ENCODE measurements at regions not wholly inside any gene's neighbourhood (a gene's known extent, or its start where the extent isn't known, plus 50 kb on each side); places are given as distances from the start of the nearest gene placed in this dataset.

- no peaks in the 10 kb centered on the region for H3K36me3 Mint-ChIP-seq
- intact Hi-C loops (cut with micrococcal nuclease), result loop anchor here (2.0 to 10.0 kb wide), 4 partner anchors 112 to 1051 kb away; partner anchors contain the start of gene THBS1 (in 1 of the 2)
- no peaks in the 10 kb centered on the region for H3K36me3 ChIP-seq (ENCODE audit: control insufficient read depth in 2 of 3, insufficient read depth in 3 of 3, low read length in 3 of 3)
- no peaks in the 10 kb centered on the region for H3K9me3 Mint-ChIP-seq
- H3K27me3 Mint-ChIP-seq, result peaks cover 0 to 11% (median 0%) of the 10 kb centered on the region in 5 donors
- ATAC-seq, result no peak
- no peak overlapping the region for H3K4me3 Mint-ChIP-seq
- no peaks in the 10 kb centered on the region for H3K9me3 ChIP-seq (ENCODE audit: control insufficient read depth in 2 of 3, low read length in 3 of 3)
- no peaks in the 10 kb centered on the region for H3K4me1 ChIP-seq (ENCODE audit: control insufficient read depth in 2 of 2, insufficient read depth in 2 of 2, low read length in 2 of 2)
- H3K4me3 ChIP-seq (ENCODE audit: low read length), result no peak overlapping the region
- H3K27ac Mint-ChIP-seq, result no peak overlapping the region
- H3K27ac ChIP-seq (ENCODE audit: low read depth, low read length), result no peak overlapping the region
- no peak for DNase-seq
- ChIA-PET CTCF (interaction anchor here (0.9 to 11.6 kb wide), 4 partner anchors 9 to 265 kb away, joined by 3 to 126 read pairs (median 6); no protein-coding TSS in a partner anchor), POLR2A (interaction anchor here (0.8 to 1.6 kb wide), 2 partner anchors 17 to 213 kb away, joined by 3 read pairs; no protein-coding TSS in a partner anchor)
- peaks cover 0 to 28% (median 0%) of the 10 kb centered on the region in 7 donors for H3K4me1 Mint-ChIP-seq
- H3K27me3 ChIP-seq (ENCODE audit: control insufficient read depth in 2 of 2, insufficient read depth in 2 of 2, low read length in 2 of 2), result no peaks in the 10 kb centered on the region
Observed at GRCh38 chr15:38705436-38706219, 141.0 kb upstream of the RASGRP1 start.

GRCh38 chr15:38706956-38707355 is 142.3 kb upstream of the RASGRP1 start:
- ChIA-PET CTCF (interaction anchor here (0.8 to 2.2 kb wide), 7 partner anchors 8 to 267 kb away, joined by 3 to 18 read pairs (median 3); no protein-coding TSS in a partner anchor), POLR2A (interaction anchor here (0.8 kb wide), 1 partner anchor 201 kb away, joined by 3 read pairs; no protein-coding TSS in a partner anchor)
- Mint-ChIP-seq H3K36me3 (no peaks in the 10 kb centered on the region), H3K27ac (no peak overlapping the region), H3K27me3 (peaks cover 0 to 21% (median 0%) of the 10 kb centered on the region in 5 donors), H3K4me3 (no peak overlapping the region), H3K4me1 (peaks cover 0 to 28% (median 0%) of the 10 kb centered on the region in 7 donors), H3K9me3 (no peaks in the 10 kb centered on the region)
- Histone ChIP-seq H3K27me3 (ENCODE audit: control insufficient read depth in 2 of 2, insufficient read depth in 2 of 2, low read length in 2 of 2) (no peaks in the 10 kb centered on the region), H3K4me3 (ENCODE audit: low read length) (no peak overlapping the region), H3K4me1 (ENCODE audit: control insufficient read depth in 2 of 2, insufficient read depth in 2 of 2, low read length in 2 of 2) (no peaks in the 10 kb centered on the region), H3K27ac (ENCODE audit: low read depth, low read length) (no peak overlapping the region), H3K36me3 (ENCODE audit: control insufficient read depth in 2 of 3, insufficient read depth in 3 of 3, low read length in 3 of 3) (no peaks in the 10 kb centered on the region), H3K9me3 (ENCODE audit: control insufficient read depth in 2 of 3, low read length in 3 of 3) (no peaks in the 10 kb centered on the region)
- DNase-seq, result no peak
- ATAC-seq, result no peak
- intact Hi-C loops (cut with micrococcal nuclease), result loop anchor here (2.0 to 10.0 kb wide), 4 partner anchors 110 to 1050 kb away; partner anchors contain the start of gene THBS1 (in 1 of the 2)

DNA sequence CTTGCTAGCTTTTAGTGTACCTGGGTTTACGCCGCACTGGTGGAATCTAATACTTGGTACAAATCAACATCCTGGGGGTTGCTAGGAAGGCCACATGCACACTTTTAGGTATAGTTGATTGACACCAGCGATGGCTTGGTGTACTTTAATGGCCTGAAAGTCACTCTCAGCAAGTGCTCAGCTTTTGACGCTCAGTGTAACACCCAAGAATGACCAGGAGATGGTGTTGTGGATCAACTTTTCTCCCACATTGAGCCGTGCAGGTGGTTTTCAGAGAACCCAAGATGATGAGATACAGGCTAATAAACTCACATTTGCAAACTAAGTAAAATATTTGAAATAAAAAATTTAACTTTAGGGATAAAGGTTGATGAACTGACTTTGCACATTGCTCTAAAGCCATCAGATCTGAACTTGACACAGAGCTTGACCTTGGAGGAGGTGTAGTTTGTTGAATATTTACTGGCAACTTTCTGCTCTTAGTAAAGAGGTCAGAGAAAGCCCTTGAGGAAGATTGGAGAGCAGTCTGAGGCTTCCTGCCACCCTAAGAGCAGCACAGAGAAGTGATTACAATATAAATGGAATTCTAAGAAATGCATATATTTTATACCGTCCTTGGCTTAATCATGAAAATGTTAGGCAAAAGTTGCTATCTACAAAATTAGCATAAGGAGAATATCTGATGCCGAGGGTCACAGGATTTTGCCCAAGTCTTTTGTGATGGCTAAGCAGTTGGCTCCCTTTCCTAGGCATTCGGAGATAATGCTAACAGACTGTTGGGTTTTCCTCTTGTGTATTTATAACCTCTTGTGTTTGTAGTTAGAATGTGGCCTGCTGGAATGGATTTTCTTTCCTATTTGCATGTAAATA is 143.4 kb upstream of the RASGRP1 start:
- no peak overlapping the region for H3K4me3 ChIP-seq (ENCODE audit: low read length)
- DNase-seq (peak in 5 of 9 donors; percentile 36 to 60 (median 51)), ATAC-seq (peak; percentile 84)
- POLR2A ChIA-PET, result no interaction called here
- Mint-ChIP-seq H3K27me3 (peaks cover 0 to 23% (median 0%) of the 10 kb centered on the region in 5 donors), H3K9me3 (no peaks in the 10 kb centered on the region), H3K27ac (no peak overlapping the region), H3K4me1 (peaks cover 0 to 25% (median 0%) of the 10 kb centered on the region in 7 donors), H3K4me3 (no peak overlapping the region), H3K36me3 (no peaks in the 10 kb centered on the region)
- H3K27me3 ChIP-seq (ENCODE audit: control insufficient read depth in 2 of 2, insufficient read depth in 2 of 2, low read length in 2 of 2), result no peaks in the 10 kb centered on the region
- H3K27ac ChIP-seq (ENCODE audit: low read depth, low read length), result no peak overlapping the region
- H3K36me3 ChIP-seq (ENCODE audit: control insufficient read depth in 2 of 3, insufficient read depth in 3 of 3, low read length in 3 of 3), result no peaks in the 10 kb centered on the region
- intact Hi-C loops (cut with micrococcal nuclease), result loop anchor here (1.0 to 10.0 kb wide), 7 partner anchors 109 to 1049 kb away; partner anchors contain the start of gene THBS1 (in 1 of the 2)
- H3K4me1 ChIP-seq (ENCODE audit: control insufficient read depth in 2 of 2, insufficient read depth in 2 of 2, low read length in 2 of 2), result no peaks in the 10 kb centered on the region
- CTCF ChIA-PET, result interaction anchor here (0.5 to 2.2 kb wide), 10 partner anchors 9 to 268 kb away, joined by 3 to 18 read pairs (median 3); no protein-coding TSS in a partner anchor
- no peaks in the 10 kb centered on the region for H3K9me3 ChIP-seq (ENCODE audit: control insufficient read depth in 2 of 3, low read length in 3 of 3)

DNA sequence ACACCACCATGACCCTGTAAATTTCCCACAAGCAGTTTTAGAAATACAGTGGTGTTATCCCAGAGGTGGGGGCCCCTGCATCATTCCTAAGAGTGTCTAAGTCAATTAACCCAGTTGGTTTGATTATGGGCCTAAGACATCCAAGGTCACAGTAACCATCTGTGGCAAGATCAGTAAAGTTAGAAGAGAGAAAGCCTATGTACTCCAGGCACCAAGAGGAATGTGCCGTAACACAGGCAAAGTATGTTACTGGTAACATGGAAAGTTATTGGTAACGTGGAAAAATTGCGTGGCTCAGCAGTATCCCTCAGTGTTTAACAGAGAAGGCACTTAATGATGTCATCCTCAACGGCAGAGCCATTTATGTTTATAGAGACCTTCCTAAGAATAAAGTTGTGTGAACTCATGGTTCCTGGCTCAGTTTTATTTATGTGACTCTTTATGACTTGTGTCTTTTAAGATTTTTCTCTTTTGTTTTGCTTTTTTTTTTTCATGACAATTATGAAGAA is 144.1 kb upstream of the RASGRP1 start:
- Histone ChIP-seq H3K27me3 (ENCODE audit: control insufficient read depth in 2 of 2, insufficient read depth in 2 of 2, low read length in 2 of 2) (no peaks in the 10 kb centered on the region), H3K9me3 (ENCODE audit: control insufficient read depth in 2 of 3, low read length in 3 of 3) (no peaks in the 10 kb centered on the region), H3K4me1 (ENCODE audit: control insufficient read depth in 2 of 2, insufficient read depth in 2 of 2, low read length in 2 of 2) (no peaks in the 10 kb centered on the region), H3K36me3 (ENCODE audit: control insufficient read depth in 2 of 3, insufficient read depth in 3 of 3, low read length in 3 of 3) (no peaks in the 10 kb centered on the region), H3K27ac (ENCODE audit: low read depth, low read length) (no peak overlapping the region), H3K4me3 (ENCODE audit: low read length) (no peak overlapping the region)
- Mint-ChIP-seq H3K4me1 (peaks cover 0 to 24% (median 0%) of the 10 kb centered on the region in 7 donors), H3K27me3 (peaks cover 0 to 23% (median 0%) of the 10 kb centered on the region in 5 donors), H3K27ac (no peak overlapping the region), H3K4me3 (no peak overlapping the region), H3K36me3 (no peaks in the 10 kb centered on the region), H3K9me3 (no peaks in the 10 kb centered on the region)
- DNase-seq, result no peak
- ChIA-PET POLR2A (no interaction called here), CTCF (interaction anchor here (1.0 to 2.2 kb wide), 4 partner anchors 10 to 145 kb away, joined by 3 to 18 read pairs (median 4); no protein-coding TSS in a partner anchor)
- intact Hi-C loops (cut with micrococcal nuclease), result loop anchor here (1.0 to 10.0 kb wide), 6 partner anchors 109 to 1049 kb away; partner anchors contain the start of gene THBS1 (in 1 of the 2)
- no peak for ATAC-seq

- H3K4me1 ChIP-seq (ENCODE audit: control insufficient read depth in 2 of 2, insufficient read depth in 2 of 2, low read length in 2 of 2), result no peaks in the 10 kb centered on the region
- intact Hi-C loops (cut with micrococcal nuclease), result loop anchor here (5.0 to 10.0 kb wide), 3 partner anchors 108 to 873 kb away; partner anchors contain the start of gene THBS1 (in 1 of the 2)
Observed at GRCh38 chr15:38709196-38709595, 144.6 kb upstream of the RASGRP1 start.

More at GRCh38 chr15:38709196-38709595, 144.6 kb upstream of the RASGRP1 start:
- Mint-ChIP-seq H3K4me3 (no peak overlapping the region), H3K36me3 (no peaks in the 10 kb centered on the region), H3K27me3 (peaks cover 0 to 23% (median 0%) of the 10 kb centered on the region in 5 donors), H3K9me3 (no peaks in the 10 kb centered on the region), H3K4me1 (peaks cover 0 to 19% (median 0%) of the 10 kb centered on the region in 7 donors), H3K27ac (no peak overlapping the region)
- ATAC-seq, result no peak
- ChIA-PET POLR2A (no interaction called here), CTCF (no interaction called here)
- Histone ChIP-seq H3K9me3 (ENCODE audit: control insufficient read depth in 2 of 3, low read length in 3 of 3) (no peaks in the 10 kb centered on the region), H3K27ac (ENCODE audit: low read depth, low read length) (no peak overlapping the region), H3K27me3 (ENCODE audit: control insufficient read depth in 2 of 2, insufficient read depth in 2 of 2, low read length in 2 of 2) (no peaks in the 10 kb centered on the region), H3K36me3 (ENCODE audit: control insufficient read depth in 2 of 3, insufficient read depth in 3 of 3, low read length in 3 of 3) (no peaks in the 10 kb centered on the region), H3K4me3 (ENCODE audit: low read length) (no peak overlapping the region)
- no peak for DNase-seq
